Ammon's horn (tissue), 1 donor: ENCODE measurements at regions not wholly inside any gene's neighbourhood (a gene's known extent, or its start where the extent isn't known, plus 50 kb on each side); places are given as distances from the start of the nearest gene placed in this dataset.

ENCODE experiments used
- DNase-seq: peaks from one replicate; pipeline ENCODE4 v3.0.0-alpha.2; 2016; ENCODE audit warnings: low spot score

GRCh38 chr12:38139456-38139855, 177.1 kb upstream of the ALG10B start:
- no peak for DNase-seq

GRCh38 chr12:38141239-38141638, 175.3 kb upstream of the ALG10B start:
- DNase-seq: no peak

- no peak for DNase-seq
Observed at GRCh38 chr12:38141861-38142260, 174.7 kb upstream of the ALG10B start.

GRCh38 chr12:38142974-38143373, 173.6 kb upstream of the ALG10B start:
- no peak for DNase-seq

GRCh38 chr12:38144049-38144448, 172.5 kb upstream of the ALG10B start:
- DNase-seq: no peak

GRCh38 chr12:38144601-38145436, 171.8 kb upstream of the ALG10B start:
- no peak for DNase-seq

GRCh38 chr12:38149395-38150073, 167.0 kb upstream of the ALG10B start:
- DNase-seq: no peak

GRCh38 chr12:38151991-38152700, 164.4 kb upstream of the ALG10B start:
- no peak for DNase-seq

GRCh38 chr12:38152816-38153736, 163.5 kb upstream of the ALG10B start:
- no peak for DNase-seq

GRCh38 chr12:38153737-38154061, 162.9 kb upstream of the ALG10B start:
- no peak for DNase-seq

- DNase-seq: no peak
Observed at GRCh38 chr12:38154096-38155019, 162.2 kb upstream of the ALG10B start.

- no peak for DNase-seq
Observed at GRCh38 chr12:38155020-38155395, 161.6 kb upstream of the ALG10B start.

- DNase-seq: no peak
Observed at GRCh38 chr12:38155526-38156496, 160.8 kb upstream of the ALG10B start.

GRCh38 chr12:38156497-38157245, 159.9 kb upstream of the ALG10B start:
- no peak for DNase-seq

- no peak for DNase-seq
Observed at GRCh38 chr12:38157274-38157932, 159.2 kb upstream of the ALG10B start.

- DNase-seq: no peak
Observed at GRCh38 chr12:38157933-38158401, 158.6 kb upstream of the ALG10B start.

GRCh38 chr12:38158428-38159091, 158.0 kb upstream of the ALG10B start:
- DNase-seq: no peak

- DNase-seq: no peak
Observed at GRCh38 chr12:38159092-38159551, 157.5 kb upstream of the ALG10B start.
